ENCODE measurements at regions not wholly inside any gene's neighbourhood (a gene's known extent, or its start where the extent isn't known, plus 50 kb on each side); places are given as distances from the start of the nearest gene placed in this dataset.
"Not testable (repeated sequence)": the region's sequence is repeated elsewhere in the genome, so short reads cannot be mapped to it uniquely, and the experiment has no call there.

- DNase-seq; intact Hi-C loops (cut with DNase I): not testable (repeated sequence)
Observed at GRCh38 chr9:78704153-78704552, 407.2 kb downstream of the PSAT1 start.

- intact Hi-C loops (cut with DNase I) = no loop called here
- no peak for DNase-seq
Observed at GRCh38 chr9:78707080-78707479, 410.2 kb downstream of the PSAT1 start.

GRCh38 chr9:78707481-78707991 is 410.6 kb downstream of the PSAT1 start:
- no peak for DNase-seq
- intact Hi-C loops (cut with DNase I) = no loop called here

GRCh38 chr9:78712903-78713613 is 416.1 kb downstream of the PSAT1 start:
- DNase-seq = no peak
- intact Hi-C loops (cut with DNase I) = no loop called here

GRCh38 chr9:78713614-78714405 is 416.9 kb downstream of the PSAT1 start:
- DNase-seq = no peak
- intact Hi-C loops (cut with DNase I) = no loop called here

- intact Hi-C loops (cut with DNase I) = no loop called here
- no peak for DNase-seq
Observed at GRCh38 chr9:78714576-78714975, 417.7 kb downstream of the PSAT1 start.

GRCh38 chr9:78719029-78719428 is 422.1 kb downstream of the PSAT1 start:
- intact Hi-C loops (cut with DNase I); DNase-seq: not testable (repeated sequence)

- intact Hi-C loops (cut with DNase I) = no loop called here
- DNase-seq = no peak
Observed at GRCh38 chr9:78724896-78725295, 428.0 kb downstream of the PSAT1 start.

GRCh38 chr9:78725503-78725902 is 428.6 kb downstream of the PSAT1 start:
- no peak for DNase-seq
- intact Hi-C loops (cut with DNase I) = no loop called here

GRCh38 chr9:78745331-78745730 is 448.4 kb downstream of the PSAT1 start:
- intact Hi-C loops (cut with DNase I) = no loop called here

GRCh38 chr9:78746010-78746409 is 449.1 kb downstream of the PSAT1 start:
- DNase-seq = no peak
- intact Hi-C loops (cut with DNase I) = no loop called here

More at GRCh38 chr9:78745331-78745730, 448.4 kb downstream of the PSAT1 start:
- DNase-seq = no peak

- intact Hi-C loops (cut with DNase I) = no loop called here
- DNase-seq = no peak
Observed at GRCh38 chr9:78753039-78753438, 456.1 kb downstream of the PSAT1 start.

- intact Hi-C loops (cut with DNase I) = no loop called here
- DNase-seq = no peak
Observed at GRCh38 chr9:78756813-78757510, 460.0 kb downstream of the PSAT1 start.

- DNase-seq = no peak
- intact Hi-C loops (cut with DNase I) = no loop called here
Observed at GRCh38 chr9:78763424-78763823, 466.5 kb downstream of the PSAT1 start.

GRCh38 chr9:78765861-78766260 is 468.9 kb downstream of the PSAT1 start:
- DNase-seq = no peak
- intact Hi-C loops (cut with DNase I) = no loop called here

- intact Hi-C loops (cut with DNase I) = no loop called here
- DNase-seq = peak in 8 of 10 donors; percentile 19 to 91 (median 46)
Observed at GRCh38 chr9:78767490-78767889, 470.6 kb downstream of the PSAT1 start.

GRCh38 chr9:78769690-78770089 is 472.8 kb downstream of the PSAT1 start:
- no peak for DNase-seq
- intact Hi-C loops (cut with DNase I) = no loop called here

- intact Hi-C loops (cut with DNase I) = no loop called here
- no peak for DNase-seq
Observed at GRCh38 chr9:78775211-78775610, 478.3 kb downstream of the PSAT1 start.

- intact Hi-C loops (cut with DNase I) = no loop called here
- DNase-seq = no peak
Observed at GRCh38 chr9:78775696-78776295, 478.9 kb downstream of the PSAT1 start.

GRCh38 chr9:78777747-78778146 is 480.8 kb downstream of the PSAT1 start:
- intact Hi-C loops (cut with DNase I) = no loop called here
- DNase-seq = no peak

- no peak for DNase-seq
- intact Hi-C loops (cut with DNase I) = no loop called here
Observed at GRCh38 chr9:78778318-78778717, 481.4 kb downstream of the PSAT1 start.

All from posterior cingulate gyrus (tissue), 11 donors.